SH-SY5Y (cell line): ENCODE measurements at regions not wholly inside any gene's neighbourhood (a gene's known extent, or its start where the extent isn't known, plus 50 kb on each side); places are given as distances from the start of the nearest gene placed in this dataset.

Source experiments
- GATA2 ChIP-seq: IDR thresholded peaks from 2 replicates; pipeline ENCODE4 v1.6.1; 2011; ENCODE audit warnings: mild to moderate bottlenecking, low read depth, low read length
- GATA3 ChIP-seq: IDR thresholded peaks from 2 replicates; pipeline ENCODE4 v1.6.1; 2011; ENCODE audit warnings: low read depth, mild to moderate bottlenecking, low read length, moderate library complexity

- no peak for TF ChIP-seq GATA2
- TF ChIP-seq GATA3, result no peak
These were observed 755.8 kb upstream of the FBXO33 start for GRCh38 chr14:40188006-40188405.
